ENCODE measurements at regions not wholly inside any gene's neighbourhood (a gene's known extent, or its start where the extent isn't known, plus 50 kb on each side); places are given as distances from the start of the nearest gene placed in this dataset.

GRCh38 chr1:36743286-36744005, 260.7 kb upstream of the CSF3R start:
- no peak for TF ChIP-seq FOXM1 (IDR thresholded peaks at IDR 0.05; ENCODE audit: borderline replicate concordance)
- TF ChIP-seq TARDBP (IDR thresholded peaks at IDR 0.05): no peak
- TF ChIP-seq FOXA1 (IDR thresholded peaks at IDR 0.05): no peak
- no peak for TF ChIP-seq ARNT (IDR thresholded peaks at IDR 0.05)
- no peak for TF ChIP-seq HDGF (IDR thresholded peaks at IDR 0.05; ENCODE audit: borderline replicate concordance)
- TF ChIP-seq SUZ12 (IDR thresholded peaks at IDR 0.05): no peak
- no peak for TF ChIP-seq BHLHE40 (IDR thresholded peaks at IDR 0.05; ENCODE audit: borderline replicate concordance)
- no peak for TF ChIP-seq NFRKB (IDR thresholded peaks at IDR 0.05)
- TF ChIP-seq ZNF384 (IDR thresholded peaks at IDR 0.05): no peak
- no peak for TF ChIP-seq CTBP1 (IDR thresholded peaks at IDR 0.05; ENCODE audit: borderline replicate concordance)
- no peak for TF ChIP-seq L3MBTL2 (conservative IDR thresholded peaks at IDR 0.05)
- no peak for TF ChIP-seq ELF4 (IDR thresholded peaks at IDR 0.05)
- no peak for TF ChIP-seq SP1 (IDR thresholded peaks at IDR 0.05)
- TF ChIP-seq LEF1 (IDR thresholded peaks at IDR 0.05; ENCODE audit: borderline replicate concordance): no peak
- no peak for TF ChIP-seq FOXK2 (IDR thresholded peaks at IDR 0.05)
- TF ChIP-seq PKNOX1 (IDR thresholded peaks at IDR 0.05): no peak
- POLR2A ChIA-PET: no interaction called here
- CTCF ChIA-PET: no interaction called here
- DNase-seq (ENCODE audit: extremely low spot score): no peak

GRCh38 chr1:36741066-36741465, 258.4 kb upstream of the CSF3R start:
- CTCF ChIA-PET: no interaction called here
- POLR2A ChIA-PET: no interaction called here
- no peak for TF ChIP-seq NFRKB (IDR thresholded peaks at IDR 0.05)
- no peak for TF ChIP-seq L3MBTL2 (conservative IDR thresholded peaks at IDR 0.05)
- no peak for TF ChIP-seq ARNT (IDR thresholded peaks at IDR 0.05)
- TF ChIP-seq FOXA1 (IDR thresholded peaks at IDR 0.05): no peak
- TF ChIP-seq SP1 (IDR thresholded peaks at IDR 0.05): no peak
- TF ChIP-seq LEF1 (IDR thresholded peaks at IDR 0.05; ENCODE audit: borderline replicate concordance): no peak
- no peak for TF ChIP-seq SUZ12 (IDR thresholded peaks at IDR 0.05)
- TF ChIP-seq FOXM1 (IDR thresholded peaks at IDR 0.05; ENCODE audit: borderline replicate concordance): no peak
- TF ChIP-seq ZNF384 (IDR thresholded peaks at IDR 0.05): no peak
- no peak for TF ChIP-seq PKNOX1 (IDR thresholded peaks at IDR 0.05)
- no peak for DNase-seq (ENCODE audit: extremely low spot score)

- POLR2A ChIA-PET: no interaction called here
- no peak for TF ChIP-seq SP1 (IDR thresholded peaks at IDR 0.05)
- no peak for TF ChIP-seq TARDBP (IDR thresholded peaks at IDR 0.05)
- no peak for TF ChIP-seq PKNOX1 (IDR thresholded peaks at IDR 0.05)
- TF ChIP-seq LEF1 (IDR thresholded peaks at IDR 0.05; ENCODE audit: borderline replicate concordance): no peak
- TF ChIP-seq NFRKB (IDR thresholded peaks at IDR 0.05): no peak
These were observed 257.7 kb upstream of the CSF3R start for GRCh38 chr1:36740446-36740845.

GRCh38 chr1:36739703-36740289, 257.1 kb upstream of the CSF3R start:
- ChIA-PET CTCF (no interaction called here), POLR2A (no interaction called here)
- TF ChIP-seq SUZ12 (IDR thresholded peaks at IDR 0.05): no peak
- TF ChIP-seq FOXM1 (IDR thresholded peaks at IDR 0.05; ENCODE audit: borderline replicate concordance): no peak
- TF ChIP-seq FOXK2 (IDR thresholded peaks at IDR 0.05): no peak
- TF ChIP-seq ELF4 (IDR thresholded peaks at IDR 0.05): no peak
- TF ChIP-seq L3MBTL2 (conservative IDR thresholded peaks at IDR 0.05): no peak
- DNase-seq (ENCODE audit: extremely low spot score): no peak

More at GRCh38 chr1:36740446-36740845, 257.7 kb upstream of the CSF3R start:
- DNase-seq (ENCODE audit: extremely low spot score): no peak
- CTCF ChIA-PET: no interaction called here

- TF ChIP-seq BHLHE40 (IDR thresholded peaks at IDR 0.05; ENCODE audit: borderline replicate concordance): no peak
- TF ChIP-seq FOXM1 (IDR thresholded peaks at IDR 0.05; ENCODE audit: borderline replicate concordance): no peak
- no peak for TF ChIP-seq TARDBP (IDR thresholded peaks at IDR 0.05)
- CTCF ChIA-PET: no interaction called here
These were observed 255.5 kb upstream of the CSF3R start for GRCh38 chr1:36738245-36738644.

GRCh38 chr1:36737767-36738166, 255.1 kb upstream of the CSF3R start:
- CTCF ChIA-PET: no interaction called here
- POLR2A ChIA-PET: no interaction called here
- no peak for DNase-seq (ENCODE audit: extremely low spot score)
- no peak for TF ChIP-seq SP1 (IDR thresholded peaks at IDR 0.05)
- no peak for TF ChIP-seq FOXA1 (IDR thresholded peaks at IDR 0.05)
- no peak for TF ChIP-seq LEF1 (IDR thresholded peaks at IDR 0.05; ENCODE audit: borderline replicate concordance)
- no peak for TF ChIP-seq HDGF (IDR thresholded peaks at IDR 0.05; ENCODE audit: borderline replicate concordance)
- TF ChIP-seq BHLHE40 (IDR thresholded peaks at IDR 0.05; ENCODE audit: borderline replicate concordance): no peak
- TF ChIP-seq L3MBTL2 (conservative IDR thresholded peaks at IDR 0.05): no peak
- no peak for TF ChIP-seq ARNT (IDR thresholded peaks at IDR 0.05)

More at GRCh38 chr1:36738245-36738644, 255.5 kb upstream of the CSF3R start:
- DNase-seq (ENCODE audit: extremely low spot score): no peak
- POLR2A ChIA-PET: no interaction called here

GRCh38 chr1:36737038-36737555, 254.4 kb upstream of the CSF3R start:
- ChIA-PET CTCF (no interaction called here), POLR2A (no interaction called here)
- DNase-seq (ENCODE audit: extremely low spot score): no peak

More at GRCh38 chr1:36737038-36737555, 254.4 kb upstream of the CSF3R start:
- TF ChIP-seq PKNOX1 (IDR thresholded peaks at IDR 0.05) (no peak), FOXK2 (IDR thresholded peaks at IDR 0.05) (no peak), NFRKB (IDR thresholded peaks at IDR 0.05) (no peak), FOXA1 (IDR thresholded peaks at IDR 0.05) (no peak), CTBP1 (IDR thresholded peaks at IDR 0.05; ENCODE audit: borderline replicate concordance) (no peak), HDGF (IDR thresholded peaks at IDR 0.05; ENCODE audit: borderline replicate concordance) (no peak), ELF4 (IDR thresholded peaks at IDR 0.05) (no peak), LEF1 (IDR thresholded peaks at IDR 0.05; ENCODE audit: borderline replicate concordance) (no peak)
